ENCODE measurements at regions not wholly inside any gene's neighbourhood (a gene's known extent, or its start where the extent isn't known, plus 50 kb on each side); places are given as distances from the start of the nearest gene placed in this dataset.

DNA sequence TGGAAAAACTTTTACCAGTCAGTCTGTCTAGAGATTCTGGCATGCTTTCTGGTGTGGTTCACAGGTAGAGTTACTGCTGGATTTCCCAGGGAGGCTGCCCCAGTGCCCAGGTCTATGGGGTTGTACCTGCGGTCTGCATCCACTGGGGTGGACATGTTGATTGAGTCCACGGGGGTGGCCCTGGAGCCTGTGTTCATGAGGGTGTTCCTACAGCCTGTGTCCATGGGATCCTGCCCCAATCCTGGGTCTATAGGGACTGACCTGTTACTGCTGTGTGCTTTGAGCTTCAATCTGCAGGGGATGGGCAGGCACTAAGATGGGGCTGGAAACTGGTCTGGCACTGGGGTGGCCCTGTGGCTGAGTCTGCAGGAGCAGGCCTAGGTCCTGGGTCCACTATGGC lies 54.5 kb upstream of the PRPS1L1 start:
- TF ChIP-seq POLR2A (IDR thresholded peaks at IDR 0.05; ENCODE audit: low read depth, low read length) (no peak), TAF1 (IDR thresholded peaks at IDR 0.05; ENCODE audit: low read depth, low read length) (no peak)

Measured in GM12891 (cell line).